ENCODE measurements at regions not wholly inside any gene's neighbourhood (a gene's known extent, or its start where the extent isn't known, plus 50 kb on each side); places are given as distances from the start of the nearest gene placed in this dataset.

DNA sequence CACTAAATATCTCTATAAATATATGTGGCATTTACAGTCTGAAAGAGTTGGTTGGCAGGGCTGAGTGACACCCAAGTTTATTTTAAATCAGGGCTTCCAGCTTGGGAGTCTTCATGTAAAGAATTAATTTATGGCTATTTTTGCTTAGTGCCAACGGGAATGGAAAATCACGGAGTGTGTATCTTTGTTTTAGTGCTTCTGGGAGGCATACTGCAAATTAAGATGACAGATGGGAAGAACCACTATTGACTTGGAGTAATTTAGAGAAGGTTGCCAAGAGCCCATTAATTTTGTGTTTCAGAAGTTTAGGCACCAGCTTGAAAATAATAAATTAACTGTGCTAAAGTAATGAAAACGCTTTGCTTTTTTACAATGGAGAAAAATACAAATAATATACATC, 135.2 kb downstream of the GPR37 start:
- TF ChIP-seq ARID3A (IDR thresholded peaks at IDR 0.05; ENCODE audit: low read depth, low read length) (no peak), SATB2 (CRISPR knock-in tag; IDR thresholded peaks at IDR 0.05) (no peak), TCF7 (IDR thresholded peaks at IDR 0.05; ENCODE audit: low read depth) (no peak), NFIC (IDR thresholded peaks at IDR 0.05; ENCODE audit: low read length) (no peak), ZNF367 (CRISPR knock-in tag; IDR thresholded peaks at IDR 0.05; ENCODE audit: borderline replicate concordance) (no peak), KDM5B (CRISPR knock-in tag; IDR thresholded peaks at IDR 0.05; ENCODE audit: borderline replicate concordance) (no peak), REL (CRISPR knock-in tag; conservative IDR thresholded peaks at IDR 0.05) (no peak), SP5 (CRISPR knock-in tag; IDR thresholded peaks at IDR 0.05; ENCODE audit: borderline replicate concordance, low read depth) (no peak), KAT7 (CRISPR knock-in tag; IDR thresholded peaks at IDR 0.05; ENCODE audit: borderline replicate concordance) (no peak), MAZ (IDR thresholded peaks at IDR 0.05; ENCODE audit: borderline replicate concordance, low read depth, low read length) (no peak), MAZ (CRISPR knock-in tag; IDR thresholded peaks at IDR 0.05; ENCODE audit: low read depth) (no peak), GLMP (CRISPR knock-in tag; IDR thresholded peaks at IDR 0.05; ENCODE audit: borderline replicate concordance) (no peak), ZFP36 (IDR thresholded peaks at IDR 0.05; ENCODE audit: borderline replicate concordance, low read depth, low read length, partially characterized antibody) (no peak), ZC3H4 (CRISPR knock-in tag; IDR thresholded peaks at IDR 0.05; ENCODE audit: borderline replicate concordance) (no peak), ZNF816 (CRISPR knock-in tag; IDR thresholded peaks at IDR 0.05; ENCODE audit: borderline replicate concordance) (no peak), MIER3 (CRISPR knock-in tag; IDR thresholded peaks at IDR 0.05; ENCODE audit: borderline replicate concordance) (no peak), CBX5 (CRISPR knock-in tag; IDR thresholded peaks at IDR 0.05; ENCODE audit: borderline replicate concordance) (no peak), ZNF713 (CRISPR knock-in tag; IDR thresholded peaks at IDR 0.05) (no peak)
- TF ChIP-seq, protein P1, sequence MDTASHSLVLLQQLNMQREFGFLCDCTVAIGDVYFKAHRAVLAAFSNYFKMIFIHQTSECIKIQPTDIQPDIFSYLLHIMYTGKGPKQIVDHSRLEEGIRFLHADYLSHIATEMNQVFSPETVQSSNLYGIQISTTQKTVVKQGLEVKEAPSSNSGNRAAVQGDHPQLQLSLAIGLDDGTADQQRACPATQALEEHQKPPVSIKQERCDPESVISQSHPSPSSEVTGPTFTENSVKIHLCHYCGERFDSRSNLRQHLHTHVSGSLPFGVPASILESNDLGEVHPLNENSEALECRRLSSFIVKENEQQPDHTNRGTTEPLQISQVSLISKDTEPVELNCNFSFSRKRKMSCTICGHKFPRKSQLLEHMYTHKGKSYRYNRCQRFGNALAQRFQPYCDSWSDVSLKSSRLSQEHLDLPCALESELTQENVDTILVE (CRISPR knock-in tag; IDR thresholded peaks at IDR 0.05) = no peak
- TF ChIP-seq, protein P2, sequence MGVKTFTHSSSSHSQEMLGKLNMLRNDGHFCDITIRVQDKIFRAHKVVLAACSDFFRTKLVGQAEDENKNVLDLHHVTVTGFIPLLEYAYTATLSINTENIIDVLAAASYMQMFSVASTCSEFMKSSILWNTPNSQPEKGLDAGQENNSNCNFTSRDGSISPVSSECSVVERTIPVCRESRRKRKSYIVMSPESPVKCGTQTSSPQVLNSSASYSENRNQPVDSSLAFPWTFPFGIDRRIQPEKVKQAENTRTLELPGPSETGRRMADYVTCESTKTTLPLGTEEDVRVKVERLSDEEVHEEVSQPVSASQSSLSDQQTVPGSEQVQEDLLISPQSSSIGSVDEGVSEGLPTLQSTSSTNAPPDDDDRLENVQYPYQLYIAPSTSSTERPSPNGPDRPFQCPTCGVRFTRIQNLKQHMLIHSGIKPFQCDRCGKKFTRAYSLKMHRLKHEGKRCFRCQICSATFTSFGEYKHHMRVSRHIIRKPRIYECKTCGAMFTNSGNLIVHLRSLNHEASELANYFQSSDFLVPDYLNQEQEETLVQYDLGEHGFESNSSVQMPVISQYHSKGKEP (CRISPR knock-in tag; IDR thresholded peaks at IDR 0.05) = no peak
- H3K4me1 ChIP-seq (ENCODE audit: insufficient read depth, low read length) = no peaks in the 10 kb centered on the region
- no peak overlapping the region for H3K9ac ChIP-seq (ENCODE audit: insufficient read depth, low read depth, low read length)
- H3K36me3 ChIP-seq (replicated peaks in 1 of 2; ENCODE audit: control insufficient read depth in 1 of 2, insufficient read depth in 2 of 2, low read length in 2 of 2) = no peaks in the 10 kb centered on the region
- DNase-seq (ENCODE audit: low spot score) (no peak), ATAC-seq (no peak), FAIRE-seq (no peak)
- 0% methylated on average over 3 of the region's 3 CpGs for WGBS (ENCODE audit: low lambda C conversion rate)
- in situ Hi-C loops (cut with HindIII; ENCODE audit: extremely low pct_ligation_motif_present, low pct_unique_long_range_greater_than_20kb) (no loop called here), intact Hi-C loops (cut with micrococcal nuclease; ENCODE audit: unreplicated experiment) (no loop called here)
- POLR2A ChIA-PET = no interaction called here
- H3K27me3 ChIP-seq (ENCODE audit: control insufficient read depth in 1 of 2, insufficient read depth in 2 of 2, low read length in 2 of 2) = no peaks in the 10 kb centered on the region
- H3K4me3 ChIP-seq (replicated peaks in 1 of 3; ENCODE audit: insufficient read depth in 1 of 3, low read depth in 2 of 3, low read length in 3 of 3) = no peak overlapping the region
- no peaks in the 10 kb centered on the region for H4K20me1 ChIP-seq (ENCODE audit: insufficient read depth, low read length)
- no TSS peak for BruUV-seq (replicated peaks)
- no peak overlapping the region for H2AFZ ChIP-seq (ENCODE audit: low read length)
- CTCF ChIA-PET (ENCODE audit: low intra/inter-chr PET ratio, low total read pairs) = no interaction called here
- H3K79me2 ChIP-seq (ENCODE audit: insufficient read depth, low read length) = no peaks in the 10 kb centered on the region
- 0 out of 2 replicates have a peak, but pooled peaks cover 13% of the 10 kb centered on the region for H3K9me3 ChIP-seq (ENCODE audit: low read length)
- H3K4me2 ChIP-seq (ENCODE audit: low read depth, low read length) = no peak overlapping the region
- H3K27ac ChIP-seq (ENCODE audit: extremely low read length, insufficient read depth, low read length) = no peak overlapping the region
